OCI-LY3 (cell line): ENCODE measurements at regions not wholly inside any gene's neighbourhood (a gene's known extent, or its start where the extent isn't known, plus 50 kb on each side); places are given as distances from the start of the nearest gene placed in this dataset.
"Not testable (repeated sequence)": the region's sequence is repeated elsewhere in the genome, so short reads cannot be mapped to it uniquely, and the experiment has no call there.

Source experiments
- EZH2phosphoT487 ChIP-seq: fragments of 200-600 bp; shearing (Covaris generic); IDR thresholded peaks from 2 replicates; pipeline ENCODE4 v1.6.1; 2018; ENCODE audit warnings: antibody characterized with exemption, mixed run types, low read depth
- TF ChIP-seq, protein P1 (sequence below): fragments of 200-600, 300-600 bp; sonication (generic); IDR thresholded peaks from 2 replicates; pipeline ENCODE4 v1.5.1; 2014; ENCODE audit warnings: antibody characterized with exemption, low read length, low read depth

DNA sequence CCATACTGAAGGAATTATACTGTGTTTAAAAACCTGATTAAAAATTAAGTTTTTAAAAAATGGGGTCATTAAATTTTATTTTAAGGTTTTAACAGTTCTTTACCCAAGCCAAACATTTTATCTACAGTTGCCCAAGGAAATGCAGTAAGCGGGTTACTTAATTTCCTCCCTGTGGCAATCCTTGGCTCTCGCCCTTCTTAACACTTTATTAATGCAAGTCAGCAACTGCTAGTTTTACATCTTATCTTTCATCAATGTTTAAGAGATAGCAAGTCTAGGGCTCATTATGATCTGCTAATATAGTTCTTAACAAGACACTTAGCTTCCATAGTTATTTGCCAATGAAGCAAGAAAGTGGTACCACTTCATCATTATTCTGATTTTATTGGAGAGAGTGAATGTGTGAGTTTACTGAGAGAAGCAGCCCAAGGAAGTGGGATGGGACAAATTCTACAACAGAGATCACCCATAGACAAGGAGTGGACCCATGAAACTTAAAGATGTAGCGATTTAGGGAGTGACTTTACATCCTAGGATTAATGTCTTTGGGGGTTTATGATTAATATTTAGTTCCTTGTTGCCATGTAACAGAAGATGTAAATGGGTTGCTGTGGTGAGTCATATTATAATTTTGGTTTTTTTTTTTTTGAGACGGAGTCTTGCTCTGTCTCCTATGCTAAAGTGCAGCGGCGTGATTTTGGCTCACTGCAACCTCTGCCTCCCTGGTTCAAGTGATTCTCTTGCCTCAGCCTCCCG lies 1556.1 kb downstream of the SPATA31A7 start:
- TF ChIP-seq, protein P1, sequence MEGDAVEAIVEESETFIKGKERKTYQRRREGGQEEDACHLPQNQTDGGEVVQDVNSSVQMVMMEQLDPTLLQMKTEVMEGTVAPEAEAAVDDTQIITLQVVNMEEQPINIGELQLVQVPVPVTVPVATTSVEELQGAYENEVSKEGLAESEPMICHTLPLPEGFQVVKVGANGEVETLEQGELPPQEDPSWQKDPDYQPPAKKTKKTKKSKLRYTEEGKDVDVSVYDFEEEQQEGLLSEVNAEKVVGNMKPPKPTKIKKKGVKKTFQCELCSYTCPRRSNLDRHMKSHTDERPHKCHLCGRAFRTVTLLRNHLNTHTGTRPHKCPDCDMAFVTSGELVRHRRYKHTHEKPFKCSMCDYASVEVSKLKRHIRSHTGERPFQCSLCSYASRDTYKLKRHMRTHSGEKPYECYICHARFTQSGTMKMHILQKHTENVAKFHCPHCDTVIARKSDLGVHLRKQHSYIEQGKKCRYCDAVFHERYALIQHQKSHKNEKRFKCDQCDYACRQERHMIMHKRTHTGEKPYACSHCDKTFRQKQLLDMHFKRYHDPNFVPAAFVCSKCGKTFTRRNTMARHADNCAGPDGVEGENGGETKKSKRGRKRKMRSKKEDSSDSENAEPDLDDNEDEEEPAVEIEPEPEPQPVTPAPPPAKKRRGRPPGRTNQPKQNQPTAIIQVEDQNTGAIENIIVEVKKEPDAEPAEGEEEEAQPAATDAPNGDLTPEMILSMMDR = not testable (repeated sequence)
- not testable (repeated sequence) for TF ChIP-seq EZH2phosphoT487
